ENCODE measurements at regions not wholly inside any gene's neighbourhood (a gene's known extent, or its start where the extent isn't known, plus 50 kb on each side); places are given as distances from the start of the nearest gene placed in this dataset.

GRCh38 chr4:28451346-28451745 is 1590.7 kb downstream of the STIM2 start:
- no peak for TF ChIP-seq POLR2A (IDR thresholded peaks at IDR 0.05)
- TF ChIP-seq CTCF (IDR thresholded peaks at IDR 0.05): no peak

Data from lower leg skin (tissue), 3 donors.